ENCODE measurements at regions not wholly inside any gene's neighbourhood (a gene's known extent, or its start where the extent isn't known, plus 50 kb on each side); places are given as distances from the start of the nearest gene placed in this dataset.

- no peak overlapping the region for H3K4me3 ChIP-seq (replicated peaks; ENCODE audit: low read depth, low read length)
- DNase-seq (ENCODE audit: extremely low read depth, low read depth) = no peak
- TF ChIP-seq, protein P1, sequence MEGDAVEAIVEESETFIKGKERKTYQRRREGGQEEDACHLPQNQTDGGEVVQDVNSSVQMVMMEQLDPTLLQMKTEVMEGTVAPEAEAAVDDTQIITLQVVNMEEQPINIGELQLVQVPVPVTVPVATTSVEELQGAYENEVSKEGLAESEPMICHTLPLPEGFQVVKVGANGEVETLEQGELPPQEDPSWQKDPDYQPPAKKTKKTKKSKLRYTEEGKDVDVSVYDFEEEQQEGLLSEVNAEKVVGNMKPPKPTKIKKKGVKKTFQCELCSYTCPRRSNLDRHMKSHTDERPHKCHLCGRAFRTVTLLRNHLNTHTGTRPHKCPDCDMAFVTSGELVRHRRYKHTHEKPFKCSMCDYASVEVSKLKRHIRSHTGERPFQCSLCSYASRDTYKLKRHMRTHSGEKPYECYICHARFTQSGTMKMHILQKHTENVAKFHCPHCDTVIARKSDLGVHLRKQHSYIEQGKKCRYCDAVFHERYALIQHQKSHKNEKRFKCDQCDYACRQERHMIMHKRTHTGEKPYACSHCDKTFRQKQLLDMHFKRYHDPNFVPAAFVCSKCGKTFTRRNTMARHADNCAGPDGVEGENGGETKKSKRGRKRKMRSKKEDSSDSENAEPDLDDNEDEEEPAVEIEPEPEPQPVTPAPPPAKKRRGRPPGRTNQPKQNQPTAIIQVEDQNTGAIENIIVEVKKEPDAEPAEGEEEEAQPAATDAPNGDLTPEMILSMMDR (IDR thresholded peaks at IDR 0.05; ENCODE audit: low read depth, low read length, missing control alignments) = no peak
Measured at GRCh38 chr9:7287065-7287464, 512.5 kb downstream of the DMAC1 start.

DNA sequence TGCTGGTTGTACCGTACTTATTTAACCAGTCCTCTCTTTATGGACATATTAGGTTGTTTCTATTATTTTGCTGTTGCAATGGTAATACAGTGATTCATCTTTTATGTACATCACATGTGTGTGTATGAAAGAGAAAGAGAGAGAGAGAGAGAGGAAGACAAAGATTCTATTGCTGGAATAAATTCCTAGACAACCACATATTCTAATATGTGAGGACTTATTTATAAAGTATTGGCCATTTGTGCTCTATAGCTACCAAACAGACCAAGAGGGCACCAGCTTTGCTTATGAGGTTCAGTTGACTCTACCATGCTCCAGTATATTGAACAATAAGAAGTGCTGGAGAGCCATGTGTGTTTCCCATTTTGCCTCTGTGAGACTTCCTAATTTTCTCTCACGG lies 513.5 kb downstream of the DMAC1 start:
- DNase-seq (ENCODE audit: extremely low read depth, low read depth) = no peak
- no peak overlapping the region for H3K4me3 ChIP-seq (replicated peaks; ENCODE audit: low read depth, low read length)
- TF ChIP-seq, protein P1 (IDR thresholded peaks at IDR 0.05; ENCODE audit: low read depth, low read length, missing control alignments) = no peak

GRCh38 chr9:7285199-7285598 lies 514.4 kb downstream of the DMAC1 start:
- no peak overlapping the region for H3K4me3 ChIP-seq (replicated peaks; ENCODE audit: low read depth, low read length)
- no peak for DNase-seq (ENCODE audit: extremely low read depth, low read depth)
- TF ChIP-seq, protein P1 (IDR thresholded peaks at IDR 0.05; ENCODE audit: low read depth, low read length, missing control alignments) = no peak

DNA sequence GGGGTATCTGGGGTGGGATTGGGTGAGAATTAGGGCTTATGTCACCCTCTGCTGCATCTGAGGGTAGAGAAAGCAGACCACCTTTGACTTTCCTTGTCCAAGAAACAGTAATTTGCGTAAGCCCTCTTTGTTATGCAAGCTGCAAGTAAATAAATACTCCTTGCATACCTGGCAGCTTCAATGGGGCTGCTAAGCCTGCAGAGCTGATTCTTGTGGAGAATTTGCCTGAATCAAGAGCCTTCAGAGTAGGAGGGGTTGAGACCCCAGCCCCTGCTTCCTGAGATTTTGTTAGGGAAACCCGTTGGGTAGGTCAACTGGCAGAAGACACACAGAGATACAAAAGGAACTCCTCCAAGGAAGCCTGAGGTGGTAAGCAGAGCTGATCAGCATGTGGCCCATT lies 515.1 kb downstream of the DMAC1 start:
- no peak overlapping the region for H3K4me3 ChIP-seq (replicated peaks; ENCODE audit: low read depth, low read length)
- TF ChIP-seq, protein P1 (IDR thresholded peaks at IDR 0.05; ENCODE audit: low read depth, low read length, missing control alignments) = no peak
- no peak for DNase-seq (ENCODE audit: extremely low read depth, low read depth)

GRCh38 chr9:7284117-7284516 lies 515.5 kb downstream of the DMAC1 start:
- TF ChIP-seq, protein P1 (IDR thresholded peaks at IDR 0.05; ENCODE audit: low read depth, low read length, missing control alignments) = no peak
- DNase-seq (ENCODE audit: extremely low read depth, low read depth) = no peak
- H3K4me3 ChIP-seq (replicated peaks; ENCODE audit: low read depth, low read length) = no peak overlapping the region

DNA sequence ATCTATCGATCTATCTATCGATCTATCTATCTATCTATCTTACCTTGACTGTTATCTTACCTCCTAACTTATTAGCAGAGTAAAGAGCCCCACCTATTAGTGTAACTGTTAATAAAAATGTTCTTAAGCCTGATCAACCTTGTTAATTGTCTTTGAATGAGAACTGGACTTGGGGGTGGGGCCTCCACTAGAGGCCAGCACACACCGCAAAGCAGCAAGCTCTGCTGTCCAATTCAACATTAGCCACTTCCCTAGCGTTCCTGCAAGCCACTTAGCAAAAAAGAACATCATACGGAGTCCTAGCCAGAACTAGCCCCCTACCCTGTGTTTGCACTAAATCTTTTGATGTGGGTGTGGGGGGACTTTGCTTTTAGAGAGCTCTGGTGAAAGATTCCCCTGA lies 515.8 kb downstream of the KDM4C start:
- TF ChIP-seq, protein P1 (IDR thresholded peaks at IDR 0.05; ENCODE audit: low read depth, low read length, missing control alignments) = peak; percentile 58
- no peak overlapping the region for H3K4me3 ChIP-seq (replicated peaks; ENCODE audit: low read depth, low read length)
- DNase-seq (ENCODE audit: extremely low read depth, low read depth) = no peak

DNA sequence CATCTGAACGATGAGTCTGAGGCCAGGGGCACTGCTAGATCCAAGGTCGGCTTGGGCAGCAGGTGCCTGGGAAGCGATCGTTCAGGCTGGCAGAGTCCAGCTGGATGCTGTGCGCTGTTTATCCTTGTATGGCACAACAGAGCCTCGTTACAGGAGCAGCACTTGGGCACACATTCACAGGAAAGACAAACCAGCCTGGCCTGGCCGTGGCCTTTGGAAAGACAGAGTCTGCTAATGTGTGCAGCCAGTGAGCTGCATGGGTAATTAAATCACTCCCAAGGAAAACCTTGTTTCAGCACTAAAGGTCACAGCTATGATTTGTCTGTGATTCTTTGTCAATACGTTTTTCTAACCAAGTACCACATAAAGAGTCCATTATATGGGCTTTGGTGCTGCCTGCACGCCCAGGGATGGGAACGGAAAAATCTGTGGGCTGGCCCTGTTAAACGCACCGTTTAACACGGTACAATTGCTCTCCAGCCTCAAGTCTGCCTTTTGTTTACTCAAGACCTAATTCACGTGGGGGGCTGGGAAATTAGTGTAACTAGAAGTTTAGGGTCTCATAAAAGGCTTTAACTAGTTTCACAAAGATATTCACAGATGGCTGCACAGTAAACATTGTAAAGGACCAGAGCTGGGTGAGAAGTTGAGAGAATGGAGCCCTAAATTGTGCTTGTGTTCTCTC lies 509.3 kb downstream of the KDM4C start:
- H3K4me3 ChIP-seq (replicated peaks; ENCODE audit: low read depth, low read length) = no peak overlapping the region
- TF ChIP-seq, protein P1 (IDR thresholded peaks at IDR 0.05; ENCODE audit: low read depth, low read length, missing control alignments) = no peak
- no peak for DNase-seq (ENCODE audit: extremely low read depth, low read depth)

Data from HFF-Myc (cell line).